ENCODE measurements at regions not wholly inside any gene's neighbourhood (a gene's known extent, or its start where the extent isn't known, plus 50 kb on each side); places are given as distances from the start of the nearest gene placed in this dataset.

- no peak for TF ChIP-seq POLR2A (IDR thresholded peaks at IDR 0.05; ENCODE audit: low read length)
- no peak for TF ChIP-seq GATA1 (IDR thresholded peaks at IDR 0.05; ENCODE audit: low read depth, low read length)
These were observed 140.4 kb downstream of the CD47 start for GRCh38 chr3:107950417-107950816.
